ENCODE measurements at regions not wholly inside any gene's neighbourhood (a gene's known extent, or its start where the extent isn't known, plus 50 kb on each side); places are given as distances from the start of the nearest gene placed in this dataset.

GRCh38 chr11:69390561-69390960 is 90.9 kb upstream of the LINC01488 start:
- Mint-ChIP-seq H3K9me3 (peaks cover 7 to 24% (median 7%) of the 10 kb centered on the region in 3 donors), H3K27ac (peak overlapping the region in 1 of 3 donors; percentile 6), H3K4me1 (peaks cover 0 to 2% (median 0%) of the 10 kb centered on the region in 3 donors), H3K36me3 (peaks cover 2% of the 10 kb centered on the region), H3K27me3 (peaks cover 4% of the 10 kb centered on the region), H3K4me3 (no peak overlapping the region)

- peaks cover 2% of the 10 kb centered on the region for H3K36me3 Mint-ChIP-seq
- H3K9me3 Mint-ChIP-seq: peaks cover 7 to 24% (median 7%) of the 10 kb centered on the region in 3 donors
- no peak overlapping the region for H3K27ac Mint-ChIP-seq
- peaks cover 4% of the 10 kb centered on the region for H3K27me3 Mint-ChIP-seq
- no peak overlapping the region for H3K4me3 Mint-ChIP-seq
- H3K4me1 Mint-ChIP-seq: peaks cover 0 to 2% (median 0%) of the 10 kb centered on the region in 3 donors
Measured at GRCh38 chr11:69391192-69392103, 90.0 kb upstream of the LINC01488 start.

DNA sequence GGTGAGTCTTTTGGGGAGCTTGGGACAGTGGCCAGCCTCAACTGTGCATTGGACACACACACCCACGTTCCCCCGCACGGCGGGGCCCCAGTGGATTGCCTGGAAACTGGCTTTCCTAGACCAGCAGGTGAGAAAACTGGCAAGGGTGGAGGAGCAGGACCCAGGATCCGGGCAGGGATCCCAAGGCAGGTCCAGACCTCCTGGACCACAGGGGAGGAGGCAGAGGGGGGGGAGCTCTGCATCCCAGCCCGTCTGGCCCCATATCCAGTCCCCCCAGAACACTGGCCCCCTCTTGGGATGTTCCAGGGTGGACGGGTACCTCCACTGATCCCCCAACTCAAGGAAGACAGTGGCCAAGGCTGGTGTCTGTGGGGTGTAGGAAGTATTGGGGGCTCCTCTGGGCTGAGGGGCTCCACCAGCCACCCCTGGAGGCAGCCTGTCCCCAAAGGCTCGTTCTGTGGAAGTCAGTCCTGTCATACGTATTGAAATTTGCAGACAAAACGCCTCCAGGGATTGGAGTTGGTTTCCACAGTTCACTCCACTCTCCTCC is 89.3 kb upstream of the LINC01488 start:
- Mint-ChIP-seq H3K36me3 (peaks cover 2% of the 10 kb centered on the region), H3K9me3 (peaks cover 7 to 21% (median 7%) of the 10 kb centered on the region in 3 donors), H3K27me3 (peaks cover 4% of the 10 kb centered on the region), H3K27ac (no peak overlapping the region), H3K4me3 (no peak overlapping the region), H3K4me1 (peaks cover 0 to 2% (median 0%) of the 10 kb centered on the region in 3 donors)

GRCh38 chr11:69393178-69393832 is 88.2 kb upstream of the LINC01488 start:
- Mint-ChIP-seq H3K4me1 (peaks cover 0 to 2% (median 0%) of the 10 kb centered on the region in 3 donors), H3K27ac (no peak overlapping the region), H3K27me3 (peaks cover 4% of the 10 kb centered on the region), H3K4me3 (no peak overlapping the region), H3K9me3 (peaks cover 5 to 10% (median 7%) of the 10 kb centered on the region in 3 donors), H3K36me3 (peaks cover 3% of the 10 kb centered on the region)

GRCh38 chr11:69393865-69394233 is 87.6 kb upstream of the LINC01488 start:
- H3K36me3 Mint-ChIP-seq: peaks cover 3% of the 10 kb centered on the region
- H3K4me1 Mint-ChIP-seq: peaks cover 0 to 2% (median 0%) of the 10 kb centered on the region in 3 donors
- H3K27ac Mint-ChIP-seq: no peak overlapping the region
- H3K27me3 Mint-ChIP-seq: peaks cover 4% of the 10 kb centered on the region
- H3K4me3 Mint-ChIP-seq: no peak overlapping the region
- peaks cover 0 to 5% (median 4%) of the 10 kb centered on the region in 3 donors for H3K9me3 Mint-ChIP-seq

- no peak overlapping the region for H3K27ac Mint-ChIP-seq
- peaks cover 0 to 2% (median 0%) of the 10 kb centered on the region in 3 donors for H3K4me1 Mint-ChIP-seq
- no peak overlapping the region for H3K4me3 Mint-ChIP-seq
- H3K27me3 Mint-ChIP-seq: peaks cover 4% of the 10 kb centered on the region
- peaks cover 0 to 4% (median 0%) of the 10 kb centered on the region in 3 donors for H3K9me3 Mint-ChIP-seq
- peaks cover 1% of the 10 kb centered on the region for H3K36me3 Mint-ChIP-seq
Measured at GRCh38 chr11:69394234-69394868, 87.1 kb upstream of the LINC01488 start.

GRCh38 chr11:69394869-69395246 is 86.6 kb upstream of the LINC01488 start:
- peaks cover 0 to under 1% (median 0%) of the 10 kb centered on the region in 3 donors for H3K4me1 Mint-ChIP-seq
- no peak overlapping the region for H3K4me3 Mint-ChIP-seq
- H3K36me3 Mint-ChIP-seq: peaks cover 1% of the 10 kb centered on the region
- no peak overlapping the region for H3K27ac Mint-ChIP-seq
- peaks cover 4% of the 10 kb centered on the region for H3K27me3 Mint-ChIP-seq
- H3K9me3 Mint-ChIP-seq: peaks cover 0 to 4% (median 0%) of the 10 kb centered on the region in 3 donors

DNA sequence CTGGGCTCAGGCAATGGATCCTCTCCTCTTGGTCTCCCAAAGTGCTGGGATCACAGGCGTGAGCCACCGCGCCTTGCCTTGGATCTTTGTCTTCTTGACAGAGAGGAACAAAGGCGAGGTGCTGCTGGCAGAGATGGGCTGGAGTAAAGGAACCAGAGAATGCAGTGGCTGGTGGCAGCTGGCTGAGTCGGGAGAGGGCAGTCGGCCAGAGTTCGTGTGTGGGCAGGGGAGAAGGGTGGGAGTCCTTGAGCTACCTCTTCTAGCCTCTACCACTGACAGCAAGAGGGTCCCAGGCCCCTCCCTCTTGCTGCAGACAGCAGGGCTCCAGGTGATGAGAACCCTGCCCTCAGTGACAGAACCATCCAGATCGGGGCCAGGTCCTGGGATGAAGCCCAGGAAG is 86.2 kb upstream of the LINC01488 start:
- Mint-ChIP-seq H3K4me3 (no peak overlapping the region), H3K4me1 (peaks cover 0 to 2% (median 0%) of the 10 kb centered on the region in 3 donors), H3K9me3 (peaks cover 0 to 4% (median 0%) of the 10 kb centered on the region in 3 donors), H3K27me3 (peaks cover 4% of the 10 kb centered on the region), H3K36me3 (peaks cover 1% of the 10 kb centered on the region), H3K27ac (no peak overlapping the region)

- H3K27ac Mint-ChIP-seq: no peak overlapping the region
- H3K4me3 Mint-ChIP-seq: peak overlapping the region in 1 of 4 donors; percentile 33
- H3K36me3 Mint-ChIP-seq: peaks cover 1% of the 10 kb centered on the region
- H3K4me1 Mint-ChIP-seq: peaks cover 0 to 3% (median 2%) of the 10 kb centered on the region in 3 donors
- no peaks in the 10 kb centered on the region for H3K9me3 Mint-ChIP-seq
- peaks cover under 1% of the 10 kb centered on the region for H3K27me3 Mint-ChIP-seq
Measured at GRCh38 chr11:69396051-69396947, 85.2 kb upstream of the LINC01488 start.

DNA sequence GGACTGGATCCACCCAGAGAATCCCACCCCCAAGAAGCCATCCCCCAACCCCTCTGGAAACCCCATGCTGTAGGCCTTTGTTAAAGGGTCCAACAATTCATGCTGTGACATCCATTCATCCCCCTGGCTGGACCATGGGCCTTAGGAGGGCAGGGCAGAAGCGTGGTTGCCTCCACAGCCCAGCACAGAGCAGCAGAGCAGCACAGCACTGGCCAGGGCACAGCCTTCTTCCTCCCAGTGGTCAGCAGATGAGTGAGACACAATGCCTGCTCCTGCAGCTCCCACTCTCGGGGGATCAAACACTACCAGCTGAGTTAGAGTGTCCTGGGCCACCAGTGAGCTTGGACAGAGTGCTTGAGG is 84.5 kb upstream of the LINC01488 start:
- Mint-ChIP-seq H3K27me3 (peaks cover 3% of the 10 kb centered on the region), H3K4me3 (no peak overlapping the region), H3K4me1 (peaks cover 0 to 8% (median 5%) of the 10 kb centered on the region in 3 donors), H3K9me3 (no peaks in the 10 kb centered on the region), H3K27ac (no peak overlapping the region), H3K36me3 (peaks cover 1% of the 10 kb centered on the region)

- peaks cover 3% of the 10 kb centered on the region for H3K27me3 Mint-ChIP-seq
- H3K4me3 Mint-ChIP-seq: no peak overlapping the region
- H3K9me3 Mint-ChIP-seq: no peaks in the 10 kb centered on the region
- H3K36me3 Mint-ChIP-seq: peaks cover 1% of the 10 kb centered on the region
- H3K27ac Mint-ChIP-seq: no peak overlapping the region
- H3K4me1 Mint-ChIP-seq: peaks cover 0 to 10% (median 5%) of the 10 kb centered on the region in 3 donors
Measured at GRCh38 chr11:69397732-69398131, 83.7 kb upstream of the LINC01488 start.

GRCh38 chr11:69398529-69399492 is 82.7 kb upstream of the LINC01488 start:
- peaks cover 1% of the 10 kb centered on the region for H3K36me3 Mint-ChIP-seq
- no peak overlapping the region for H3K4me3 Mint-ChIP-seq
- H3K27ac Mint-ChIP-seq: no peak overlapping the region
- peaks cover 0 to 10% (median 5%) of the 10 kb centered on the region in 3 donors for H3K4me1 Mint-ChIP-seq
- H3K27me3 Mint-ChIP-seq: peaks cover 3% of the 10 kb centered on the region
- H3K9me3 Mint-ChIP-seq: peaks cover 0 to 6% (median 5%) of the 10 kb centered on the region in 3 donors

DNA sequence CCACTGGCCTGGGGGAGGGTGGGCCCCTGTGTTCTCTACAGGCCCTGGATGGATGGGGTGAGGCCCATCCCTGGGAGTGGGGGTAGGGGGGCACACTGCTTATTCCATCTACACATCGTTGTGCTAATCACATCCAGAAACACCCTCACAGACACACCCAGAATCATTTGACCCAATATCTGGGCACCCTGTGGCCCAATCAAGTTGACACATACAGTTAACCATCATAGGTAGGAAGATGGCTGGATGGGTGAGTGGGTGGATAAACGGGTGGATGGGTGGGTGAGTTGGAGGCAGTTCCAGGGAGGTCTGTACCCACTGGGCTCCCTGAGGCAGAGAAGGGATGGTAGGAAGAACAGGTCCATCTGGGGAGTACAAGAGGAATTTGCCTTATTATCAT is 81.3 kb upstream of the LINC01488 start:
- H3K4me1 Mint-ChIP-seq: peaks cover 0 to 10% (median 5%) of the 10 kb centered on the region in 3 donors
- H3K4me3 Mint-ChIP-seq: peak overlapping the region in 2 of 4 donors; percentile 30 to 61
- peaks cover 3% of the 10 kb centered on the region for H3K27me3 Mint-ChIP-seq
- H3K9me3 Mint-ChIP-seq: peaks cover 2 to 6% (median 5%) of the 10 kb centered on the region in 3 donors
- peak overlapping the region in 1 of 3 donors; percentile 61 for H3K27ac Mint-ChIP-seq
- peaks cover 1% of the 10 kb centered on the region for H3K36me3 Mint-ChIP-seq

Data from IgD-negative memory B cell (primary cell).